GM12878 (cell line): ENCODE measurements at regions not wholly inside any gene's neighbourhood (a gene's known extent, or its start where the extent isn't known, plus 50 kb on each side); places are given as distances from the start of the nearest gene placed in this dataset.

Experiments
- ATAC-seq: fragments of 200-7000 bp; cut with Tn5 transposase; 3 replicates; pipeline ENCODE4 v1.9.1; 2020; ENCODE audit warnings: mild to moderate bottlenecking, moderate library complexity
- BruUV-seq: library from RNA; stranded (reverse); fragments of 400-500 nt; replicated peaks from 2 replicates; lab custom pipeline; 2021; lab: Mats Ljungman, UMichigan
- CTCF ChIA-PET: fragments of 300-600 bp; sonication (Branson Sonifier 250); formaldehyde crosslinking; extraction: SDS; loops from one replicate; lab custom pipeline; 2021; ENCODE audit warnings: inconsistent platforms; lab: Yijun Ruan, JAX
- POLR2A ChIA-PET: fragments of 350-600 bp; formaldehyde crosslinking; extraction: SDS; loops from one replicate; lab custom pipeline; 2021; ENCODE audit warnings: inconsistent platforms; lab: Charles Lee
- RAD21 ChIA-PET: fragments of 300-600 bp; sonication (Branson Sonifier 250); formaldehyde crosslinking; loops from one replicate; lab custom pipeline; 2023; ENCODE audit warnings: antibody characterized with exemption; ENCODE audit not compliant: unreplicated experiment; lab: Charles Lee
- SMC1A ChIA-PET: fragments of 300-600 bp; sonication (Branson Sonifier 250); formaldehyde crosslinking; loops from one replicate; lab custom pipeline; 2023; ENCODE audit not compliant: unreplicated experiment, uncharacterized antibody; lab: Charles Lee
- DNase-seq: peaks from one replicate; pipeline ENCODE4 v3.0.0-alpha.2; 2011; ENCODE audit warnings: low read depth, low spot score
- FAIRE-seq: peaks from 3 replicates; lab custom pipeline; 2011; peaks lifted over from hg19 to GRCh38; lab: Jason Lieb, UNC
- H2AFZ ChIP-seq: 2 replicates; pipeline ENCODE4 v1.6.0; 2011; ENCODE audit warnings: low read depth, low read length, control low read depth; ENCODE audit not compliant: control insufficient read depth
- H3K27ac ChIP-seq: 2 replicates; pipeline ENCODE4 v1.5.1; 2011; ENCODE audit warnings: control low read depth; ENCODE audit not compliant: control insufficient read depth, insufficient read depth
- H3K27me3 ChIP-seq, 2 experiments: replicated peaks in 1 of 2; 2 replicates each; pipeline versions ENCODE4 v1.6.0 to v1.6.1; 2011; ENCODE audit warnings: low read length in 1 of 2; ENCODE audit not compliant: control insufficient read depth in 2 of 2, insufficient read depth in 2 of 2
- H3K36me3 ChIP-seq, 2 experiments: 2 replicates each; pipeline ENCODE4 v1.5.1; 2011; ENCODE audit warnings: low read length in 1 of 2; ENCODE audit not compliant: control insufficient read depth in 2 of 2, insufficient read depth in 2 of 2
- H3K4me1 ChIP-seq: 2 replicates; pipeline ENCODE4 v1.6.1; 2011; ENCODE audit warnings: mild to moderate bottlenecking, low read length, moderate library complexity, mixed read lengths; ENCODE audit not compliant: control insufficient read depth, insufficient read depth
- H3K4me2 ChIP-seq: 2 replicates; pipeline ENCODE4 v1.6.0; 2011; ENCODE audit warnings: control low read depth; ENCODE audit not compliant: control insufficient read depth, insufficient read depth
- H3K4me3 ChIP-seq: fragments of 200-600 bp; sonication (generic); 2 replicates; pipeline ENCODE4 v1.5.1; 2016
- H3K79me2 ChIP-seq: 2 replicates; pipeline ENCODE4 v1.6.0; 2011; ENCODE audit warnings: low read length; ENCODE audit not compliant: control insufficient read depth, insufficient read depth
- H3K9ac ChIP-seq: 2 replicates; pipeline ENCODE4 v1.8.0; 2011; ENCODE audit warnings: low read length, control low read depth, mixed read lengths; ENCODE audit not compliant: control insufficient read depth, insufficient read depth
- H3K9me3 ChIP-seq: replicated peaks from 3 replicates; pipeline ENCODE4 v1.5.1; 2011; ENCODE audit warnings: mild to moderate bottlenecking, low read length; ENCODE audit not compliant: control insufficient read depth, insufficient read depth
- H4K20me1 ChIP-seq: 2 replicates; pipeline ENCODE4 v1.6.0; 2011; ENCODE audit not compliant: control insufficient read depth, insufficient read depth
- FOXK2 ChIP-seq: fragments of 450-650 bp; IDR thresholded peaks from 2 replicates; pipeline ENCODE4 v1.6.1; 2017; ENCODE audit warnings: mild to moderate bottlenecking, moderate library complexity
- FOXM1 ChIP-seq: IDR thresholded peaks from 2 replicates; pipeline ENCODE4 v1.6.1; 2012; ENCODE audit warnings: low read depth, mild to moderate bottlenecking, inconsistent platforms, low read length, moderate library complexity
- LARP7 ChIP-seq: fragments of 450-650 bp; IDR thresholded peaks from 2 replicates; pipeline ENCODE4 v1.6.1; 2017; ENCODE audit warnings: mild to moderate bottlenecking
- SPI1 ChIP-seq: IDR thresholded peaks from 2 replicates; pipeline ENCODE4 v1.6.1; 2011; ENCODE audit warnings: low read depth, mild to moderate bottlenecking, low read length, moderate library complexity, borderline replicate concordance; ENCODE audit not compliant: insufficient read depth
- STAT1 ChIP-seq: fragments of 450-650 bp; conservative IDR thresholded peaks from 2 replicates; pipeline ENCODE4 v1.6.1; 2014; ENCODE audit warnings: antibody characterized with exemption, mild to moderate bottlenecking
- TCF12 ChIP-seq: IDR thresholded peaks from 2 replicates; pipeline ENCODE4 v1.6.1; 2011; ENCODE audit warnings: low read depth, mild to moderate bottlenecking, low read length
- ZNF24 ChIP-seq: fragments of 450-650 bp; IDR thresholded peaks from 2 replicates; pipeline ENCODE4 v1.6.1; 2017; ENCODE audit warnings: antibody characterized with exemption, mild to moderate bottlenecking
- ZNF384 ChIP-seq: IDR thresholded peaks from 2 replicates; pipeline ENCODE4 v1.6.1; 2012; ENCODE audit warnings: low read depth, mild to moderate bottlenecking, low read length, improper control_type of control experiment, borderline replicate concordance
- WGBS: methylation state at CpG from one replicate; pipeline ENCODE4 v1.1.6; 2016; ENCODE audit warnings: low lambda C conversion rate; ENCODE audit not compliant: insufficient replicate concordance, insufficient coverage; ENCODE audit errors: missing lambda C conversion rate; 5-methylcytosine and 5-hydroxymethylcytosine counted together
- in situ Hi-C: fragments of 300-500 bp; cut with MboI; formaldehyde crosslinking; loops from 9 replicates; pipeline ENCODE4 v1.14.3; 2018; ENCODE audit warnings: mixed read lengths
- intact Hi-C: fragments of 100-400 bp; cut with micrococcal nuclease; formaldehyde crosslinking; loops from one replicate; pipeline ENCODE4 v1.14.2; 2022; ENCODE audit not compliant: unreplicated experiment
- TF ChIP-seq, protein P1 (sequence below): IDR thresholded peaks from 2 replicates; pipeline ENCODE4 v1.6.1; 2012; ENCODE audit warnings: low read depth, low read length, improper control_type of control experiment

GRCh38 chr15:79193549-79193948 is 89.0 kb upstream of the ANKRD34C start:
- no peaks in the 10 kb centered on the region for H3K9me3 ChIP-seq
- no TSS peak for BruUV-seq
- H4K20me1 ChIP-seq, result no peaks in the 10 kb centered on the region
- WGBS, result 0% methylated on average over 2 of the region's 2 CpGs
- in situ Hi-C loops, result no loop called here
- RAD21 ChIA-PET, result interaction anchor here (1.1 to 2.1 kb wide), 2 partner anchors 9 to 165 kb away, joined by 6 to 12 read pairs; no protein-coding TSS in a partner anchor
- no peak for TF ChIP-seq TCF12
- TF ChIP-seq, protein P1, sequence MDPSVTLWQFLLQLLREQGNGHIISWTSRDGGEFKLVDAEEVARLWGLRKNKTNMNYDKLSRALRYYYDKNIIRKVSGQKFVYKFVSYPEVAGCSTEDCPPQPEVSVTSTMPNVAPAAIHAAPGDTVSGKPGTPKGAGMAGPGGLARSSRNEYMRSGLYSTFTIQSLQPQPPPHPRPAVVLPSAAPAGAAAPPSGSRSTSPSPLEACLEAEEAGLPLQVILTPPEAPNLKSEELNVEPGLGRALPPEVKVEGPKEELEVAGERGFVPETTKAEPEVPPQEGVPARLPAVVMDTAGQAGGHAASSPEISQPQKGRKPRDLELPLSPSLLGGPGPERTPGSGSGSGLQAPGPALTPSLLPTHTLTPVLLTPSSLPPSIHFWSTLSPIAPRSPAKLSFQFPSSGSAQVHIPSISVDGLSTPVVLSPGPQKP, result no peak
- TF ChIP-seq ZNF24, result no peak
- TF ChIP-seq FOXM1, result no peak
- no peak for TF ChIP-seq SPI1
- no peak for TF ChIP-seq STAT1
- no peak for TF ChIP-seq ZNF384
- TF ChIP-seq FOXK2, result no peak
- TF ChIP-seq LARP7, result no peak
- H3K9ac ChIP-seq, result no peak overlapping the region
- H3K4me3 ChIP-seq, result no peak overlapping the region
- no peak for ATAC-seq
- no peak for FAIRE-seq
- CTCF ChIA-PET, result interaction anchor here (1.4 to 2.9 kb wide), 3 partner anchors 9 to 166 kb away, joined by 6 to 14 read pairs (median 10); no protein-coding TSS in a partner anchor
- DNase-seq, result no peak
- no peaks in the 10 kb centered on the region for H3K36me3 ChIP-seq
- no peak overlapping the region for H3K27ac ChIP-seq
- no peak overlapping the region for H3K4me2 ChIP-seq
- intact Hi-C loops, result no loop called here
- H3K27me3 ChIP-seq, result peaks cover 2 to 8% of the 10 kb centered on the region in 2 experiments; a peak in 3 of 4 replicates
- no peaks in the 10 kb centered on the region for H3K79me2 ChIP-seq
- H3K4me1 ChIP-seq, result no peaks in the 10 kb centered on the region
- POLR2A ChIA-PET, result interaction anchor here (0.5 kb wide), 1 partner anchor 160 kb away, joined by 4 read pairs; no protein-coding TSS in a partner anchor
- H2AFZ ChIP-seq, result no peak overlapping the region
- SMC1A ChIA-PET, result interaction anchor here (1.7 kb wide), 1 partner anchor 9 kb away, joined by 9 read pairs; no protein-coding TSS in a partner anchor
